Right atrium auricular region (tissue), 2 donors: ENCODE measurements at regions not wholly inside any gene's neighbourhood (a gene's known extent, or its start where the extent isn't known, plus 50 kb on each side); places are given as distances from the start of the nearest gene placed in this dataset.

ENCODE experiments used
- DNase-seq: peaks from one replicate; pipeline ENCODE4 v3.0.0-alpha.2; 2019; ENCODE audit warnings: low spot score
- H3K27ac ChIP-seq, 2 donors: fragments of 200-600 bp; sonication (generic); 1 replicate in 1 of 2; 2 replicates in 1 of 2; pipeline ENCODE4 v1.5.1; 2016 to 2019
- H3K27me3 ChIP-seq, 2 donors: fragments of 200-600 bp; sonication (generic); one replicate each; pipeline versions ENCODE4 v1.5.1 to v1.6.0; 2017 to 2019
- H3K36me3 ChIP-seq: fragments of 200-600 bp; sonication (generic); one replicate; pipeline ENCODE4 v1.5.1; 2016
- H3K4me1 ChIP-seq, 2 donors: fragments of 200-600 bp; sonication (generic); one replicate each; pipeline versions ENCODE4 v1.5.1 to v1.6.0; 2017 to 2019
- H3K4me3 ChIP-seq, 2 donors: fragments of 200-600 bp; sonication (generic); 1 replicate in 1 of 2; 2 replicates in 1 of 2; pipeline ENCODE4 v1.5.1; 2017 to 2019; ENCODE audit warnings: mild to moderate bottlenecking in 1 of 2, moderate library complexity in 1 of 2
- H3K9me3 ChIP-seq, 2 donors: fragments of 200-600 bp; sonication (generic); one replicate each; pipeline ENCODE4 v1.5.1; 2019
- TF ChIP-seq, protein P1 (sequence below), 2 donors: fragments of 200-600 bp; sonication (generic); IDR thresholded peaks; one replicate each; pipeline ENCODE4 v1.5.1; 2019; ENCODE audit warnings: antibody characterized with exemption in 2 of 2

DNA sequence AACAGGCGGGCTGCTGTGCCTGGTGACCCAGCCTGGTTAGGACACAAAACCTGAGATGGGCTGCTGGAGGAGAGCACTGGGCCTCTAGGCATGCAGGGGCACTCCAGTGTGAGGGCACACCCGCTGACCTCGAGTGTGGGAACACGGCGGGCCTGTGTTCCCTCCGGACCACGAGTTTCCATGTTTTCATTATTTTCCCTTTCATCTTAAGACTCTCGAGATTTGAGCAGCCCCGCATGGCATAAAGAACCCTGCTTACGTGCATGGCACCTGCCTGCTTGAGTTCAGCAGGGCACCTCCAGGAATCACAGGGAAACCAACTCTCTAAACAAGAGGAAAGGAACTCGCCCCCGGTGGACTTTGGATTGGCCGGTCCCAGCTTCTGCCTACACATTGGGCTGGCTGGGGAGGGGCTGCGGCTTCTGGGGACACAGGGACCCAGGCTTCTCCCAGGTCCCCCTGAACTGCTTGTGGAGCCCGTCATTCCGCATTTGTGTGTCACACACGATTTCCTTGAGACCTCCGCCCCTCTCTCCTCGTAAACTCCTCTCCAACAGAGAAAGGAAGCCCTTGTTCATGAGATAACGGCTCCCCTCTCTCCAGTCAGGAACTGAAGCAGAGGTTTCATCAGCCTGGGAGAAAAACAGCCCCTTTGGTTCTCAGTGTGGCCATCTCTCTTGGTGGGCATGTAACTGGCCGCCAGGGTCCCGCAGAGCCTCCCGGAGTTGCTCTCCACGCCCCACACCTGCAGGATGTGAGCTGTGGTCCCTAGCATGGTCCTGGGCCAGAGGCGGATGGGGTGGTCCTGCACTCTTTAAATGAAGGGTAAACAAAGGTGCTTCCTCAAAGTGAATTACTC, 181.8 kb downstream of the TTLL2 start:
- Histone ChIP-seq H3K27ac (no peak overlapping the region), H3K36me3 (no peaks in the 10 kb centered on the region)
- TF ChIP-seq, protein P1, sequence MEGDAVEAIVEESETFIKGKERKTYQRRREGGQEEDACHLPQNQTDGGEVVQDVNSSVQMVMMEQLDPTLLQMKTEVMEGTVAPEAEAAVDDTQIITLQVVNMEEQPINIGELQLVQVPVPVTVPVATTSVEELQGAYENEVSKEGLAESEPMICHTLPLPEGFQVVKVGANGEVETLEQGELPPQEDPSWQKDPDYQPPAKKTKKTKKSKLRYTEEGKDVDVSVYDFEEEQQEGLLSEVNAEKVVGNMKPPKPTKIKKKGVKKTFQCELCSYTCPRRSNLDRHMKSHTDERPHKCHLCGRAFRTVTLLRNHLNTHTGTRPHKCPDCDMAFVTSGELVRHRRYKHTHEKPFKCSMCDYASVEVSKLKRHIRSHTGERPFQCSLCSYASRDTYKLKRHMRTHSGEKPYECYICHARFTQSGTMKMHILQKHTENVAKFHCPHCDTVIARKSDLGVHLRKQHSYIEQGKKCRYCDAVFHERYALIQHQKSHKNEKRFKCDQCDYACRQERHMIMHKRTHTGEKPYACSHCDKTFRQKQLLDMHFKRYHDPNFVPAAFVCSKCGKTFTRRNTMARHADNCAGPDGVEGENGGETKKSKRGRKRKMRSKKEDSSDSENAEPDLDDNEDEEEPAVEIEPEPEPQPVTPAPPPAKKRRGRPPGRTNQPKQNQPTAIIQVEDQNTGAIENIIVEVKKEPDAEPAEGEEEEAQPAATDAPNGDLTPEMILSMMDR (IDR thresholded peaks at IDR 0.05) = no peak

DNA sequence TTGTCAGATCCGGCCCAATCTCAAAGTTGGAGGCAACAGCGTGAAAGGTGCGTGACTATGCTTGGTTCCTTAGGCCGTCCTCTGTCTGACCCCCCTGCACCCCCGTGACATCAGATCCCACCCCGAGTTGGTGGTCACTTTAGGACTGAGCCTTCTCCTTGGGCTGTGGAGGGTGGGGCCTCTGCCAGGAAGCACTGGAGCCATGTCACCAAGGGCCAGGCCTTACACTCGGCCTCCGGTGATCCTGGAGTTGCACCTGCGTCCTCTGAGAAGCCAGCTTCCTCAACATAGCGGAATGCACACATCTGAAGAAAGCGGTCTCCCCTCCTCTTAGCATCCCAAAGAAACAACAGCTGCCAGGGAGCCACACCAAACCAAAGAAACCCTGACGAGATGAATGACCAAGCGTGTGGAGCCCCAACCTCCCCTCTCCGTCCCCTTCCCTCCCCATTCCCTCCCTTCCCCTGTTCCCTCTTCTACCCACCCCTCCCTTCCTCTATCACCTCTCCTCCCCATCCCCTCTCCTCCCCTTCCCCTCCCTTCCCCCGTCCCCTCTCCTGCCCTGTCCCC, 182.6 kb downstream of the TTLL2 start:
- no peaks in the 10 kb centered on the region for H3K36me3 ChIP-seq
- DNase-seq = no peak
- H3K4me1 ChIP-seq = no peaks in the 10 kb centered on the region
- TF ChIP-seq, protein P1 (IDR thresholded peaks at IDR 0.05) = no peak
- H3K9me3 ChIP-seq = no peaks in the 10 kb centered on the region
- H3K27me3 ChIP-seq = no peaks in the 10 kb centered on the region
- no peak overlapping the region for H3K27ac ChIP-seq
- no peak overlapping the region for H3K4me3 ChIP-seq

More for the DNA sequence above, 181.8 kb downstream of the TTLL2 start:
- H3K4me3 ChIP-seq = no peak overlapping the region
- DNase-seq = no peak
- H3K4me1 ChIP-seq = no peaks in the 10 kb centered on the region
- no peaks in the 10 kb centered on the region for H3K27me3 ChIP-seq
- no peaks in the 10 kb centered on the region for H3K9me3 ChIP-seq

DNA sequence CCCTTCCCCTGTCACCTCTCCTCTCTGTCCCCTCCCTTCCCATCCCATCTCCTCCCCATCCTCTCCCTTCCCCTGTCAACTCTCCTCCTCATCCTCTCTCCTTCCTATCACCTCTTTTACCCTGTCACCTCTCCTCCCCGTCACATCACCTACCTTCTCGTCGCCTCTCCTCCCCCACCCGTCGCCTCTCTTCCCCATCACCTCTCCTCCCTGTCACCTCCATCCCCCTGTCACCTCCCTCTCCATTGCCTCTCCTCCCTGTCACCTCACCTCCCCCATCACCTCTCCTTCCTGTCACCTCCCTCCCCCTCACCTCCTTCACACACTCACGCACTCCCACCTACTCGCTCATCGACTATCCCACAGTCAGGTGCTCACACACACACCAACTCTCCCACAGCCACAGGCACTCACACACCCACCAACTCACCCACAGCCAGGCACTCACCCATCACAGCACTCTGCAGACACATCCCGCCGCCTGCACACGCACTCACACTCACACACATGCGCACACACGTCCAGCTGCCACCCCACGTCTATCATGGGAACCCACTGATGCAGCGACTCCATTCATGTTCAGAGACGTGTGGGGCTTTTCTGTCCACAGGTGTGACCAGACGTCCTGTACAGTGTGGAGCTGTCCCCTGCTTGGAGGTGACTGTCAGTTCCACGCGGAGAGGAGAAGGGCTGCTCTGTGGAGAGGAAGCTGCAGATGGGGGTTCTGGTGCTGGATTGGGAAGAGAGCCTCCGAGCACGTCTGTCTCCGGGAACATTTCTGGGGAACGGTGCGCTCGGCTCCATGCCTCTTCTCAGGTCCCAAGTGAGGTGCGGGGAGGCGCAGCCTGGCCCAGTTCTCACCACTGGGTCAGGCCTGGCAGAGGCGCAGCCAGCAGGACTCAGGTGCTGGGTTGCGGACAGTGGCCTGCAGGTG, 184.3 kb downstream of the TTLL2 start:
- H3K4me1 ChIP-seq = no peaks in the 10 kb centered on the region

DNA sequence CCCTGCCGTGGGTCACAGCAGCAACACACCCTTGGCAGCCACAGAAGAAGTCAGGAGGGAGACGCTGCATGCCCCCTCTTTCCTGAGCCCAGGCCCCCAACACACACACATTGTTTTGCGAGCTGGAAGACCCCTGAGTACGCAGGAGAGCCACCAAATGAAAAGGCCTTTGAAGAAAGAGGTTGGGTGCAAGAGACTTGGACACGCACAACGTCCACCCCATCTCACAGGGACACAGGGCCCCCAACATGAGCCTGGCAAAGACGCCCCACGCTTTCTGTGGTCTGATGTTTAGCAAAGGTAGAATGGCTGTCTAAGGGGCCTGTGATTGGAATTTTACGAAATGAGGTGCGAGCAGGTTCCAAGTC, 185.0 kb downstream of the TTLL2 start:
- Histone ChIP-seq H3K4me3 (no peak overlapping the region), H3K4me1 (no peaks in the 10 kb centered on the region), H3K27ac (no peak overlapping the region), H3K9me3 (no peaks in the 10 kb centered on the region), H3K36me3 (no peaks in the 10 kb centered on the region), H3K27me3 (no peaks in the 10 kb centered on the region)
- no peak for DNase-seq
- TF ChIP-seq, protein P1 (IDR thresholded peaks at IDR 0.05) = no peak

More for the DNA sequence above, 184.3 kb downstream of the TTLL2 start:
- Histone ChIP-seq H3K36me3 (no peaks in the 10 kb centered on the region), H3K4me3 (no peak overlapping the region), H3K9me3 (no peaks in the 10 kb centered on the region), H3K27me3 (no peaks in the 10 kb centered on the region), H3K27ac (no peak overlapping the region)
- no peak for DNase-seq
- TF ChIP-seq, protein P1 (IDR thresholded peaks at IDR 0.05) = no peak

DNA sequence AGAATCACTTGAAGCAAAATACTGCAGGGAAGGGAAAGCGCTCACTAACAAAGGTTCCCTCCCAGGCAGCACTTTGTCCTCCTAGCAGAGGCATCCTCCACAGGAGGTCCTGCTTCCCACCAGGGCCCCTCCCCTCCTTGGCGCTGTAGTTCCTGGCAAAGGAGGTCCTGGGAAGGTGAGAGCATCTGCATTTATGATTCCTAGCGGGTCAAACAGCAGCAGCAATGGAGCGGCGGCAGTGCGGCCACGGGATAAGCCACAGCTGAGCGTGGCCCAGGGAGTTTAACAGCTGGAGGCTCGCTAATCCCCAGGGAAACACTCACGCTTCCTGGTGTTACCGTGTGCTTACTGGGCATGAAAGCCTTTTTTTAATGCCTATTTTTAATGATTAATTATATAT, 185.8 kb downstream of the TTLL2 start:
- H3K36me3 ChIP-seq = no peaks in the 10 kb centered on the region
- H3K9me3 ChIP-seq = no peaks in the 10 kb centered on the region
- H3K4me3 ChIP-seq = no peak overlapping the region
- no peak overlapping the region for H3K27ac ChIP-seq
- no peaks in the 10 kb centered on the region for H3K27me3 ChIP-seq
- DNase-seq = no peak
- TF ChIP-seq, protein P1 (IDR thresholded peaks at IDR 0.05) = no peak
- H3K4me1 ChIP-seq = no peaks in the 10 kb centered on the region
